ENCODE measurements at regions not wholly inside any gene's neighbourhood (a gene's known extent, or its start where the extent isn't known, plus 50 kb on each side); places are given as distances from the start of the nearest gene placed in this dataset.

DNA sequence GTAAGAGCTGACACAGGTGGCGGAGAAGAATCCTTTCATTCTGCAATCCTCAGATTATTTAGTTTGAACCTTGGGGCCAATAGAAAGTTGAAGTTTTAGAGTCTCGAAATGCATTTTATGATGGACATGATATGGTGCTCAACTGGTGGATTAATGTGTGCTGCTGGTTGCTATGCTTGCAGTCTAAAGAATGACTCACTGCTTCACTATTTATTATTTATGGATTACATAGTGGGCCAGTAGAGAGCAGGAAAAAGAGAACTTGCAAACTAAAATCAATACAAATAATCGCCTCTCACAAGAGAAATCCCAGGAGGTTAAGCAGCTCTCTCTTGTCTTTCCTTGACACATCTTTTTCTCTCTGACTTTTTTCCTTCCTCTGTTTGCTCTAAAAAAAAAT is 2326.8 kb upstream of the AGA start:
- Mint-ChIP-seq H3K4me3 (ENCODE audit: low read depth) (no peak overlapping the region), H3K27ac (no peak overlapping the region), H3K27me3 (no peaks in the 10 kb centered on the region), H3K9me3 (ENCODE audit: low read depth) (peaks cover 20% of the 10 kb centered on the region), H3K4me1 (ENCODE audit: low read depth) (no peaks in the 10 kb centered on the region), H3K36me3 (ENCODE audit: insufficient read depth) (no peaks in the 10 kb centered on the region)
- TF ChIP-seq, protein P1, sequence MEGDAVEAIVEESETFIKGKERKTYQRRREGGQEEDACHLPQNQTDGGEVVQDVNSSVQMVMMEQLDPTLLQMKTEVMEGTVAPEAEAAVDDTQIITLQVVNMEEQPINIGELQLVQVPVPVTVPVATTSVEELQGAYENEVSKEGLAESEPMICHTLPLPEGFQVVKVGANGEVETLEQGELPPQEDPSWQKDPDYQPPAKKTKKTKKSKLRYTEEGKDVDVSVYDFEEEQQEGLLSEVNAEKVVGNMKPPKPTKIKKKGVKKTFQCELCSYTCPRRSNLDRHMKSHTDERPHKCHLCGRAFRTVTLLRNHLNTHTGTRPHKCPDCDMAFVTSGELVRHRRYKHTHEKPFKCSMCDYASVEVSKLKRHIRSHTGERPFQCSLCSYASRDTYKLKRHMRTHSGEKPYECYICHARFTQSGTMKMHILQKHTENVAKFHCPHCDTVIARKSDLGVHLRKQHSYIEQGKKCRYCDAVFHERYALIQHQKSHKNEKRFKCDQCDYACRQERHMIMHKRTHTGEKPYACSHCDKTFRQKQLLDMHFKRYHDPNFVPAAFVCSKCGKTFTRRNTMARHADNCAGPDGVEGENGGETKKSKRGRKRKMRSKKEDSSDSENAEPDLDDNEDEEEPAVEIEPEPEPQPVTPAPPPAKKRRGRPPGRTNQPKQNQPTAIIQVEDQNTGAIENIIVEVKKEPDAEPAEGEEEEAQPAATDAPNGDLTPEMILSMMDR (IDR thresholded peaks at IDR 0.05; ENCODE audit: unreplicated experiment) = no peak
- DNase-seq (ENCODE audit: low spot score, unreplicated experiment) = no peak

DNA sequence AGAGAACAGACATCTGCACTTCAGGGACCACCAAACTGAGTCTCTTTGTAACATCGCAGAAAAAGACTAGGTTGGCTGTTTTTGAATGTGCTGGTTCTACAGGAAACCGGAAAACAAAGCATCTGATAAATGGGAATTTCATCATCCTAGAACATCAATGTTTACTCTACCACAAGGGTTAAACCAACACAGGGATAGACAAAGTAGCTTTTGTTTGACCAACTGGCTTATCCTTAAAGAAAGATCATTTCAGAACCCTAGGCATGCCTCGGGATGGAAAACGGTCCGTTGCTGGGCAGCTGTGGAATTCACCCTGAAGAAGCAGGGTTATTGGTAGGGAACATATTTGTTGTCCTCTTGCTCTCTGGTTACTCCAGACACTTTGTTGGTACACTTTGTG is 2355.5 kb upstream of the AGA start:
- H3K27me3 Mint-ChIP-seq = peaks cover 5% of the 10 kb centered on the region
- no peak overlapping the region for H3K4me3 Mint-ChIP-seq (ENCODE audit: low read depth)
- H3K9me3 Mint-ChIP-seq (ENCODE audit: low read depth) = peaks cover 4% of the 10 kb centered on the region
- H3K4me1 Mint-ChIP-seq (ENCODE audit: low read depth) = peaks cover 6% of the 10 kb centered on the region
- H3K36me3 Mint-ChIP-seq (ENCODE audit: insufficient read depth) = no peaks in the 10 kb centered on the region
- TF ChIP-seq, protein P1 (IDR thresholded peaks at IDR 0.05; ENCODE audit: unreplicated experiment) = no peak
- peak overlapping the region; percentile 86 for H3K27ac Mint-ChIP-seq
- no peak for DNase-seq (ENCODE audit: low spot score, unreplicated experiment)

DNA sequence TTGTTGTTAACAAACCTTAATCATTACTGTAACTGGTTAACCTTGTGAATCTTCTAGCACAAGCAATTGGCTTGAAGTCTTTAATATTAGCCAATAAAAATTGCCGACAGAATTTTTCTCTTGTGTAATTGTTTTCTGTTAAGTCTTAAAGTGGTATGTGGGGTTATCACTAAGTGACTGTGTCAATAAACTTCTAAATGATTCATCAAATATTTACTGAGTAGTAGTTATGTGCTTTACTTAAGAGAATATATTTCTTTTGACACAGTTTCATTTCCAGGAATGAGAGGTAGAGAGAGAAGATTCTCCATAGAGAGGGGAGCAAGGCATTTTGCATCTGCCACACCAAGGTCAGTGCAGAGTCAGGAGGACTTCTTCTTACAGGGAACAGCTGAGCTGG is 2361.6 kb upstream of the AGA start:
- Mint-ChIP-seq H3K27ac (peak overlapping the region; percentile 45), H3K9me3 (ENCODE audit: low read depth) (peaks cover 12% of the 10 kb centered on the region), H3K27me3 (peaks cover 3% of the 10 kb centered on the region), H3K4me1 (ENCODE audit: low read depth) (peaks cover 13% of the 10 kb centered on the region), H3K36me3 (ENCODE audit: insufficient read depth) (no peaks in the 10 kb centered on the region), H3K4me3 (ENCODE audit: low read depth) (no peak overlapping the region)
- TF ChIP-seq, protein P1 (IDR thresholded peaks at IDR 0.05; ENCODE audit: unreplicated experiment) = no peak
- DNase-seq (ENCODE audit: low spot score, unreplicated experiment) = no peak

DNA sequence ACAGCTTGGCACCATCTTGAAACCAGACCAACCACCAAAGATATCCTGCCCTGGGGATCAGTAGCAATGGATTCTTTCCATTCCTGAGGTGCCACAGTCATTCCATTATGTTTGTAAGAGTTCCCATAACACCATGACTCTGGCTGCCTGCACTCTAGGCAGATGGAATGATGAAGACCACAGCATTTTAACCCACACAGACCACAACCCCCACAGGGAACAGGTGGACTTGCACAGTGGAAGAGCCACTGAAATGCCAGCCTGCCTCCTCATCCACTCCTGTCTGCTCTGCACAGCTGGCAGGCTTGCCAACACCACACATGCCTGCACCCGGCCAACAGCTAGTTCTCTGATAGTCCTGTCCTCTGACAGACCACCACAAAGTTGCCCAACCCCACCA is 2362.2 kb upstream of the AGA start:
- H3K27ac Mint-ChIP-seq = no peak overlapping the region
- H3K36me3 Mint-ChIP-seq (ENCODE audit: insufficient read depth) = no peaks in the 10 kb centered on the region
- TF ChIP-seq, protein P1 (IDR thresholded peaks at IDR 0.05; ENCODE audit: unreplicated experiment) = no peak
- H3K4me1 Mint-ChIP-seq (ENCODE audit: low read depth) = peaks cover 13% of the 10 kb centered on the region
- H3K9me3 Mint-ChIP-seq (ENCODE audit: low read depth) = peaks cover 12% of the 10 kb centered on the region
- DNase-seq (ENCODE audit: low spot score, unreplicated experiment) = no peak
- no peak overlapping the region for H3K4me3 Mint-ChIP-seq (ENCODE audit: low read depth)
- H3K27me3 Mint-ChIP-seq = peaks cover 3% of the 10 kb centered on the region

DNA sequence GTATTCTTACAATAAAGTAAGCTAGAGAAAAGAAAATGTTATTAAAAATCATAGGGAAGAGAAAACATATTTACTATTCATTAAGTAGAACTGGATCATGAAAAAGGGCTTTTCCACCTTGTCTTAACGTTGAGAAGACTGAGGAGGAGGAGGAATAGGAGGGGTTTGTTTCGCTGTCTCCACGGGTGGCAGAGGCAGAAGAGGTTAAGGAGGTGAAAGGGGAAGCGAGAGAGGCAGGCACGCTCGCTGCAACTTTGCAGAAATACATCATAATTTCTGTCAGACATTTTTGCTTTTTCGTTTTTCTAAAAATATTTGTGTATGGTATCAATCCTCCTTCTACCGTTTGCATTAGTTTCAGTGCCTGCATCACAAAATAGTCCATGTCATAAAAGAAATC is 2375.1 kb upstream of the AGA start:
- TF ChIP-seq, protein P1 (IDR thresholded peaks at IDR 0.05; ENCODE audit: unreplicated experiment) = no peak
- Mint-ChIP-seq H3K4me3 (ENCODE audit: low read depth) (no peak overlapping the region), H3K27ac (no peak overlapping the region), H3K36me3 (ENCODE audit: insufficient read depth) (no peaks in the 10 kb centered on the region), H3K4me1 (ENCODE audit: low read depth) (no peaks in the 10 kb centered on the region), H3K27me3 (no peaks in the 10 kb centered on the region), H3K9me3 (ENCODE audit: low read depth) (peaks cover 8% of the 10 kb centered on the region)
- no peak for DNase-seq (ENCODE audit: low spot score, unreplicated experiment)
